Bronchial epithelial cell (primary cell): ENCODE measurements at regions not wholly inside any gene's neighbourhood (a gene's known extent, or its start where the extent isn't known, plus 50 kb on each side); places are given as distances from the start of the nearest gene placed in this dataset.

Experiments used
- DNase-seq: peaks from one replicate; pipeline ENCODE4 v3.0.0-alpha.2; 2010; ENCODE audit warnings: low read depth
- FAIRE-seq: peaks from 2 replicates; lab custom pipeline; 2011; peaks lifted over from hg19 to GRCh38; lab: Jason Lieb, UNC
- H3K27me3 ChIP-seq: 2 replicates; pipeline ENCODE4 v1.5.1; 2011; ENCODE audit warnings: low read length; ENCODE audit not compliant: control insufficient read depth, insufficient read depth
- H3K36me3 ChIP-seq: 2 replicates; pipeline ENCODE4 v1.5.1; 2011; ENCODE audit warnings: low read length; ENCODE audit not compliant: control insufficient read depth, insufficient read depth
- H3K4me3 ChIP-seq: 2 replicates; pipeline ENCODE4 v1.5.1; 2011; ENCODE audit warnings: mild to moderate bottlenecking, low read depth, low read length, control low read depth
- TF ChIP-seq, protein P1 (sequence below): IDR thresholded peaks from 2 replicates; pipeline ENCODE4 v1.5.1; 2011; ENCODE audit warnings: mild to moderate bottlenecking, moderate library complexity, low read length, control low read depth, inconsistent platforms; ENCODE audit not compliant: insufficient read depth, severe bottlenecking

DNA sequence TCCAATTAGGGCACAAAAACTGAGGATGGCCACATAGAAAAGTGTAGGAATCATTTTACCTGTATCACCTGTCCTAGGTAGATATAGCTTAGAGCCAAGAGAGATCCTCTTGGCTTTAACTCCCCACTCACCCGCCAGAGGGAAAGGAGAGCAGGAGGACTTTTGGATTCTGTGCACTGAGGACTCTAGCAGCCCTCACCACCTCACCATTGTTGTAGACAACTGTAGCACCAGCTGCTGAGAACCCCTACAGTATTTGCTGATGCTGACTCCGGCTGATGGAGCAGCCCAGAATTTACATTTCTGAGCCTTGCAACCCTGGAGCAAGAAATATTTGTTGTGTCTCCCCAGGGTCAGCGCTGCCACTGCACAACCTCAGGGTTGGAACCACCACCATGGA, 2044.4 kb downstream of the OLFM4 start:
- TF ChIP-seq, protein P1, sequence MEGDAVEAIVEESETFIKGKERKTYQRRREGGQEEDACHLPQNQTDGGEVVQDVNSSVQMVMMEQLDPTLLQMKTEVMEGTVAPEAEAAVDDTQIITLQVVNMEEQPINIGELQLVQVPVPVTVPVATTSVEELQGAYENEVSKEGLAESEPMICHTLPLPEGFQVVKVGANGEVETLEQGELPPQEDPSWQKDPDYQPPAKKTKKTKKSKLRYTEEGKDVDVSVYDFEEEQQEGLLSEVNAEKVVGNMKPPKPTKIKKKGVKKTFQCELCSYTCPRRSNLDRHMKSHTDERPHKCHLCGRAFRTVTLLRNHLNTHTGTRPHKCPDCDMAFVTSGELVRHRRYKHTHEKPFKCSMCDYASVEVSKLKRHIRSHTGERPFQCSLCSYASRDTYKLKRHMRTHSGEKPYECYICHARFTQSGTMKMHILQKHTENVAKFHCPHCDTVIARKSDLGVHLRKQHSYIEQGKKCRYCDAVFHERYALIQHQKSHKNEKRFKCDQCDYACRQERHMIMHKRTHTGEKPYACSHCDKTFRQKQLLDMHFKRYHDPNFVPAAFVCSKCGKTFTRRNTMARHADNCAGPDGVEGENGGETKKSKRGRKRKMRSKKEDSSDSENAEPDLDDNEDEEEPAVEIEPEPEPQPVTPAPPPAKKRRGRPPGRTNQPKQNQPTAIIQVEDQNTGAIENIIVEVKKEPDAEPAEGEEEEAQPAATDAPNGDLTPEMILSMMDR, result no peak
- no peak for DNase-seq
- no peak for FAIRE-seq
- Histone ChIP-seq H3K27me3 (no peaks in the 10 kb centered on the region), H3K36me3 (no peaks in the 10 kb centered on the region), H3K4me3 (no peak overlapping the region)

DNA sequence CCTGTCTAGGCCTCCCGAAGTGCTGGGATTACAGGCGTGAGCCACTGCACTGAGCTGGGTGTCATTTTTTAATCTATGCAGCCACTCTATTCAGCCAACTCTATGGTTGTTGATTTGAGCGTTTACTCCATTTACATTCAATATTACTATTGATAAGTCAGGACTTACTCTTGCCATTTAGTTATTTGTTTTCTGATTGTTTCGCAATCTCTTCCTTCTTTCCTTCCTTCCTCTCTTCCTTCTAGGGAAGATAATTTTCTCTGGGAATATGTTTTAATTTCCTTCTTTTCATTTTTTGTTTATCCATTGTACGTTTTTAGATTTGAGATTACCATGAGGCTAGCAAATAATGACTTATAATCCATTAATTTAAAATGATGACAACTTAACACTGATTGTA, 2056.0 kb downstream of the OLFM4 start:
- no peak overlapping the region for H3K4me3 ChIP-seq
- DNase-seq (no peak), FAIRE-seq (no peak)
- no peaks in the 10 kb centered on the region for H3K36me3 ChIP-seq
- TF ChIP-seq, protein P1, result no peak
- H3K27me3 ChIP-seq, result no peaks in the 10 kb centered on the region

DNA sequence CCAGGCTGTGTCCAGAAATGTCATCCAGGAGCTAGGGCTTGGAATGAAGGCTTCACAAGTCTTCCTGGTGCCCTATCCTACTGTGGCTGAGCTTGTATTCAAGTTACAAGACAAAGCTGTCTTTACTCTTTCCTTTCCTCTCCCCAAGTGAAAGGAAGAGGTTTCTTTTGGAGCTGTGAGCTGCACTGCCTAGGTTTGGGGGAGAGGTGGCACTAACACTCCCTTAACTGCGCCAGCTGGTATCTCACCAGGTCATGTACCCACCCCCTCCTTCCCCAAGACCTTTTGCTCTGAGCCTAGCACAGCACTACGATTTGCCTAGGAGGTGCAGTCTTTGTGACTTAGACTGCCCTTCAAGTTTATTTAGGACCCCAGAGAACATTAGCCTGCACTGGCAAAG, 2053.6 kb upstream of the PRR20A start:
- TF ChIP-seq, protein P1, result no peak
- Histone ChIP-seq H3K27me3 (no peaks in the 10 kb centered on the region), H3K36me3 (no peaks in the 10 kb centered on the region), H3K4me3 (no peak overlapping the region)
- FAIRE-seq, result peak; percentile 90
- DNase-seq, result no peak

DNA sequence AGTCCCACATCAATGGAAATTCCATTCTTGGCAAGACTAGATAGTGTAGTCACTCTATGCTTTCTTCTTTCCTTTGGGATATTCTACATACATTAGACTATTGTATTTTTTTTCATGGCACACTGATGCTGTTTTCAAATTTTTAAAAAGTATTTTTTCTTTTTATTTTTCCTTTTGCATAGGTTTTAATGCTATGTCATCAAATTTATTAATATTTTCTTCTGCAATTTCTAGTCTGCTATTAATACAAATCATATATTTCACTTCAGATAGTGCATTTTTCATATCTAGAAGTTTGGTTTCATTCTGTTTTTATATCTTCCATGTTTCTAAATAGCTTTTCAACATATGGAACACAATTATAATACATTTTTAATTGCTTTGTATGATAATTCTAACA, 2050.1 kb upstream of the PRR20A start:
- FAIRE-seq, result no peak
- Histone ChIP-seq H3K36me3 (no peaks in the 10 kb centered on the region), H3K27me3 (no peaks in the 10 kb centered on the region), H3K4me3 (no peak overlapping the region)
- no peak for DNase-seq
- TF ChIP-seq, protein P1, result no peak

DNA sequence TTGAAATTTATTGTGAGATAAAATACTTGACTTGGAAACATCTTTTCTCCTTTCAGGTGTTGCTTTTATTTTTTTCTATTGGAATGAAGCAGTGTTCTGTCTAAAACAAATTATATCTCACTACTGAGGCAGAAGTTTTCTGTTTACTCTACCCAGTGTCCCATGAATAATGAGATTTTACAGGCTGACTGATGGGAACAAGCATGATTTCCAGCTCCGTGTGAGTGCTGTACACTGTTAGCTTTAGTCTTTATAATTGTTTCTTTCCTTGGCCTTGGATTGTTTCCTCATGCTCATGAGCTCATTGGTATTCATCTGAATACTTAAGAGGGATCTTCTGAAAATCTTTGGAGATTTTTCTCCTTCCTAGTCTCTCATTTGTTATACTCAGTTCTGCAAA, 2049.5 kb upstream of the PRR20A start:
- FAIRE-seq, result no peak
- TF ChIP-seq, protein P1, result no peak

DNA sequence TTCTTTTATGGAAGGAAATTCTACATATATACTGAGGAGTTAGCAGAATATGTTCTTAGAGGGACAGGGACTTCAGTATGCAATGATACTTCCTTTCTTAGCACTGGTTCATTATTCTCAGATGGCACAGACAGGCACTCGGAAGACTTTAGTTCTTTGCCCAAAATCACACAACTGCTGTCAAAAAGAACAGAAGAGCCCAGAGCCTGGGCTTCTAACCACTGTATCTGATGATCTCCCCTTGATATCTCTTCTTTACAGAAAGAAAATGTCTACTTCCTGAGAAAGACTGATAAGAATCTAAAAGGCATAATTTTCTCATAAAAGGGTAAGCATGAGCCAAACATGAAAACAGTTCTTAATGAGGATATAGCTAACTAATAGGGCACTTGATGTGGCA, 2034.2 kb upstream of the PRR20A start:
- DNase-seq (no peak), FAIRE-seq (no peak)
- no peak overlapping the region for H3K4me3 ChIP-seq
- TF ChIP-seq, protein P1, result no peak
- no peaks in the 10 kb centered on the region for H3K27me3 ChIP-seq
- H3K36me3 ChIP-seq, result no peaks in the 10 kb centered on the region

More for the DNA sequence above, 2049.5 kb upstream of the PRR20A start:
- no peak for DNase-seq
- Histone ChIP-seq H3K27me3 (no peaks in the 10 kb centered on the region), H3K4me3 (no peak overlapping the region), H3K36me3 (no peaks in the 10 kb centered on the region)
